Neural progenitor cell (in vitro differentiated cells): ENCODE measurements at regions not wholly inside any gene's neighbourhood (a gene's known extent, or its start where the extent isn't known, plus 50 kb on each side); places are given as distances from the start of the nearest gene placed in this dataset.

Source experiments
- DNase-seq: peaks from one replicate; pipeline ENCODE4 v3.0.0-alpha.2; 2016; ENCODE audit warnings: low spot score
- H2AFZ ChIP-seq: fragments of 200-600 bp; sonication (generic); replicated peaks from 2 replicates; pipeline ENCODE4 v1.6.1; 2016; ENCODE audit warnings: antibody characterized with exemption
- H3F3A ChIP-seq: fragments of 200-600 bp; sonication (generic); 2 replicates; pipeline ENCODE4 v1.6.1; 2016; ENCODE audit warnings: antibody characterized with exemption, low read depth
- H3K27ac ChIP-seq: fragments of 200-600 bp; sonication (generic); 2 replicates; pipeline ENCODE4 v1.5.1; 2016; ENCODE audit warnings: mild to moderate bottlenecking
- H3K27me3 ChIP-seq: fragments of 200-600 bp; sonication (generic); 2 replicates; pipeline ENCODE4 v1.6.1; 2016; ENCODE audit warnings: mild to moderate bottlenecking, moderate library complexity
- H3K36me3 ChIP-seq: fragments of 200-600 bp; sonication (generic); 2 replicates; pipeline ENCODE4 v1.5.1; 2016
- H3K4me1 ChIP-seq: fragments of 200-600 bp; sonication (generic); 2 replicates; pipeline ENCODE4 v1.6.1; 2016; ENCODE audit warnings: mixed run types
- H3K4me2 ChIP-seq: fragments of 200-600 bp; sonication (generic); 2 replicates; pipeline ENCODE4 v1.6.1; 2016
- H3K4me3 ChIP-seq: fragments of 200-600 bp; sonication (generic); 2 replicates; pipeline ENCODE4 v1.5.1; 2016
- H3K79me2 ChIP-seq: fragments of 200-600 bp; sonication (generic); 2 replicates; pipeline ENCODE4 v1.6.1; 2016; ENCODE audit warnings: low read depth
- H3K9ac ChIP-seq: fragments of 200-600 bp; sonication (generic); 2 replicates; pipeline ENCODE4 v1.6.1; 2016
- H3K9me3 ChIP-seq: fragments of 200-600 bp; sonication (generic); 2 replicates; pipeline ENCODE4 v1.5.1; 2016; ENCODE audit warnings: low read depth
- H4K20me1 ChIP-seq: fragments of 200-600 bp; sonication (generic); 2 replicates; pipeline ENCODE4 v1.6.1; 2016; ENCODE audit warnings: low read depth
- H3K27ac Mint-ChIP-seq: 3 replicates; pipeline ENCODE4 v1.8.0; 2021; ENCODE audit warnings: mixed read lengths
- H3K27me3 Mint-ChIP-seq: 2 replicates; pipeline ENCODE4 v1.8.0; 2022; ENCODE audit warnings: low read depth, mild to moderate bottlenecking, inconsistent platforms, moderate library complexity, mixed read lengths; ENCODE audit not compliant: insufficient read depth
- H3K36me3 Mint-ChIP-seq: 3 replicates; pipeline ENCODE4 v1.8.0; 2021; ENCODE audit warnings: mixed read lengths
- H3K4me1 Mint-ChIP-seq: 3 replicates; pipeline ENCODE4 v1.8.0; 2021; ENCODE audit warnings: mixed read lengths
- H3K4me3 Mint-ChIP-seq: 3 replicates; pipeline ENCODE4 v1.8.0; 2021; ENCODE audit warnings: mild to moderate bottlenecking, moderate library complexity, mixed read lengths
- H3K9me3 Mint-ChIP-seq: 3 replicates; pipeline ENCODE4 v1.8.0; 2020; ENCODE audit warnings: mixed read lengths
- EZH2 ChIP-seq: fragments of 200-600 bp; sonication (generic); IDR thresholded peaks from 2 replicates; pipeline ENCODE4 v1.6.1; 2017; ENCODE audit warnings: antibody characterized with exemption, mild to moderate bottlenecking, moderate library complexity
- EZH2phosphoT487 ChIP-seq: fragments of 200-600 bp; sonication (generic); IDR thresholded peaks from 2 replicates; pipeline ENCODE4 v1.6.1; 2017; ENCODE audit warnings: antibody characterized with exemption
- TF ChIP-seq, protein P1 (sequence below): fragments of 200-600 bp; sonication (generic); IDR thresholded peaks from 2 replicates; pipeline ENCODE4 v1.5.1; 2017; ENCODE audit warnings: antibody characterized with exemption, mild to moderate bottlenecking

DNA sequence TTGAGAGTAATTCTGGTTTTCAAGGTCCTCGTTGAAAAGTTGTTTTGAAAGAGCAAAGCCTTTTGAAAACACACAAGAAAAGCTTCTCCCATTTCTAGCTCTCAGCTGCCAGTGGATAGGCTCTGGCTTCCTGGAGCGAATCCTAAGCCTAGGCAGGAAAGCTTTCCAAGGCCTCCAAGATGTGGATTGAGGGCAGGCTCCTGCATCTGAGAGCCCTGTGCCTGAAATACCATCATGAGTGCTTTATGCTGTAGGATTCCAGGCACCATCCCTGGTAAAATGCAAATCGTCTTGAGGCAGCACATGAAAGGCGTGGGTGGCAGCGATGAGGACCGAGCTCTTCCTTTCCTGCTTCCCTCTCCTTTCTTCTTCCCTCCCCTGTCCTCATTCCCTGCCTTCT is 60.7 kb upstream of the CORO2B start:
- Histone ChIP-seq H2AFZ (peak overlapping the region; percentile 86), H3K79me2 (no peaks in the 10 kb centered on the region), H4K20me1 (no peaks in the 10 kb centered on the region), H3K27ac (no peak overlapping the region), H3K4me2 (peak overlapping the region; percentile 19), H3K9ac (no peak overlapping the region), H3K9me3 (peaks cover 8% of the 10 kb centered on the region), H3K27me3 (no peaks in the 10 kb centered on the region), H3K36me3 (no peaks in the 10 kb centered on the region), H3K4me1 (peaks cover 18% of the 10 kb centered on the region), H3K4me3 (no peak overlapping the region), H3F3A (peaks cover 20% of the 10 kb centered on the region)
- Mint-ChIP-seq H3K9me3 (peaks cover 5% of the 10 kb centered on the region), H3K4me1 (peaks cover 32% of the 10 kb centered on the region), H3K27ac (peak overlapping the region; percentile 32), H3K36me3 (no peaks in the 10 kb centered on the region), H3K4me3 (no peak overlapping the region), H3K27me3 (peaks cover 2% of the 10 kb centered on the region)
- no peak for TF ChIP-seq EZH2
- no peak for TF ChIP-seq EZH2phosphoT487
- TF ChIP-seq, protein P1, sequence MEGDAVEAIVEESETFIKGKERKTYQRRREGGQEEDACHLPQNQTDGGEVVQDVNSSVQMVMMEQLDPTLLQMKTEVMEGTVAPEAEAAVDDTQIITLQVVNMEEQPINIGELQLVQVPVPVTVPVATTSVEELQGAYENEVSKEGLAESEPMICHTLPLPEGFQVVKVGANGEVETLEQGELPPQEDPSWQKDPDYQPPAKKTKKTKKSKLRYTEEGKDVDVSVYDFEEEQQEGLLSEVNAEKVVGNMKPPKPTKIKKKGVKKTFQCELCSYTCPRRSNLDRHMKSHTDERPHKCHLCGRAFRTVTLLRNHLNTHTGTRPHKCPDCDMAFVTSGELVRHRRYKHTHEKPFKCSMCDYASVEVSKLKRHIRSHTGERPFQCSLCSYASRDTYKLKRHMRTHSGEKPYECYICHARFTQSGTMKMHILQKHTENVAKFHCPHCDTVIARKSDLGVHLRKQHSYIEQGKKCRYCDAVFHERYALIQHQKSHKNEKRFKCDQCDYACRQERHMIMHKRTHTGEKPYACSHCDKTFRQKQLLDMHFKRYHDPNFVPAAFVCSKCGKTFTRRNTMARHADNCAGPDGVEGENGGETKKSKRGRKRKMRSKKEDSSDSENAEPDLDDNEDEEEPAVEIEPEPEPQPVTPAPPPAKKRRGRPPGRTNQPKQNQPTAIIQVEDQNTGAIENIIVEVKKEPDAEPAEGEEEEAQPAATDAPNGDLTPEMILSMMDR, result no peak
- no peak for DNase-seq

DNA sequence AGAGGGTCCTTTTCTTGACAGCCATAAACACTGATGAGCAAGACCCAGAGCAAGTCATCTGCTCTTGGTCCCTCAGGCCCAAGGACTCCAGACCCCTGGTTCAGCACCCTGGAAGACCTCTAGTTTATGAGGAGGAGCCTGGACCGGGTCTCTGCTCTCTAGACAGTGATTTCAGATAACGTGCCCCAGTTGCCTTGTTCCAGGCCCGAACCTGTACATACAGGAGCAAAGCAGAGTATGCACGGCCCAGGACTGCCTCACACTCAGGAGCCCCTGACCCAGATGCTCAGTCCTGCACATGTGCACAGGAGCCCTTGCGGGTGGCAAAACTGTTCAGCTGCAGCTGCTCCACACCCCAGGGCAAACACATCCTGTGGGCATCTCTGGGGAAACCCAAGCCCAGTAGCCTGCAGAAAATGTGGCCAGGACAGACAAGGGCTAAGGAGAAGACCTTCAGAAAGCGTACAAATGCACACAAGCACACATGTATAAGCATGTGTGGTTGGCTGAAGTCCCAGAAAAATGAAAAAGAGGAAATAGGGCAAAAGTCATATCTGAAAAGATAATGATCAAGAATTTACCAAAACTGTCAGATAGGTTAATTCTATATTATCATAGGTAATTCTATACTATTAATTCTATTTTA is 59.9 kb upstream of the CORO2B start:
- H3K36me3 Mint-ChIP-seq, result no peaks in the 10 kb centered on the region
- no peak overlapping the region for H3K27ac ChIP-seq
- no peak overlapping the region for H3K9ac ChIP-seq
- H3K9me3 ChIP-seq, result peaks cover under 1% of the 10 kb centered on the region
- peaks cover 2% of the 10 kb centered on the region for H3K27me3 Mint-ChIP-seq
- H3K79me2 ChIP-seq, result no peaks in the 10 kb centered on the region
- no peak overlapping the region for H3K4me3 ChIP-seq
- H3K4me1 ChIP-seq, result peaks cover 18% of the 10 kb centered on the region
- TF ChIP-seq, protein P1, result no peak
- TF ChIP-seq EZH2phosphoT487 (no peak), EZH2 (no peak)
- H3K36me3 ChIP-seq, result no peaks in the 10 kb centered on the region
- no peak overlapping the region for H3K27ac Mint-ChIP-seq
- H3K4me2 ChIP-seq, result no peak overlapping the region
- H3K9me3 Mint-ChIP-seq, result no peaks in the 10 kb centered on the region
- H3K4me3 Mint-ChIP-seq, result no peak overlapping the region
- no peak for DNase-seq
- H3F3A ChIP-seq, result peaks cover 20% of the 10 kb centered on the region
- H3K4me1 Mint-ChIP-seq, result peaks cover 32% of the 10 kb centered on the region
- no peak overlapping the region for H2AFZ ChIP-seq
- no peaks in the 10 kb centered on the region for H3K27me3 ChIP-seq
- no peaks in the 10 kb centered on the region for H4K20me1 ChIP-seq

GRCh38 chr15:68524753-68525584 is 53.8 kb upstream of the CORO2B start:
- Histone ChIP-seq H3K27ac (no peak overlapping the region), H3K4me3 (no peak overlapping the region), H3K36me3 (no peaks in the 10 kb centered on the region), H3F3A (no peaks in the 10 kb centered on the region), H3K4me2 (no peak overlapping the region), H3K27me3 (no peaks in the 10 kb centered on the region), H3K9ac (no peak overlapping the region), H3K4me1 (no peaks in the 10 kb centered on the region), H3K9me3 (no peaks in the 10 kb centered on the region), H2AFZ (no peak overlapping the region), H3K79me2 (no peaks in the 10 kb centered on the region), H4K20me1 (no peaks in the 10 kb centered on the region)
- no peak for DNase-seq
- H3K27me3 Mint-ChIP-seq, result no peaks in the 10 kb centered on the region
- no peaks in the 10 kb centered on the region for H3K36me3 Mint-ChIP-seq
- no peak for TF ChIP-seq EZH2phosphoT487
- TF ChIP-seq, protein P1, result no peak
- no peak for TF ChIP-seq EZH2
- H3K4me3 Mint-ChIP-seq, result no peak overlapping the region
- H3K9me3 Mint-ChIP-seq, result no peaks in the 10 kb centered on the region
- H3K4me1 Mint-ChIP-seq, result no peaks in the 10 kb centered on the region
- H3K27ac Mint-ChIP-seq, result no peak overlapping the region
